ENCODE measurements at regions not wholly inside any gene's neighbourhood (a gene's known extent, or its start where the extent isn't known, plus 50 kb on each side); places are given as distances from the start of the nearest gene placed in this dataset.
"Not testable (repeated sequence)": the region's sequence is repeated elsewhere in the genome, so short reads cannot be mapped to it uniquely, and the experiment has no call there.

DNA sequence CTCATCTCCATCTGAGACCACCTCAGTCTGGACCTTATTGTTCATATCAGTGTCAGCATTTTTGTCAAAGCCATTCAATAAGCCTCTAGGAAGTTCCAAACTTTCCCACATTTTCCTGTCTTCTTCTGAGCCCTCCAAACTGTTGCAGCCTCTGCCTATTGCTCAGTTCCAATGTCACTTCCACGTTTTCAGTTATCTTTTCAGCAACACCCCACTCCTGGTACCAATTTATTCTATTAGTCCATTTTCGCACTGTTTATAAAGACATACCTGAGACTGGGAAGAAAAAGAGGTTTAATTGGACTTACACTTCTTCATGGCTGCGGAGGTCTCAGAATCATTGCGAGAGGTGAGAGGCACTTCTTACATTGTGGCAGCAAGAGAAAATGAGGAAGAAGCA is 339.3 kb downstream of the TLL1 start:
- TF ChIP-seq, protein P1, sequence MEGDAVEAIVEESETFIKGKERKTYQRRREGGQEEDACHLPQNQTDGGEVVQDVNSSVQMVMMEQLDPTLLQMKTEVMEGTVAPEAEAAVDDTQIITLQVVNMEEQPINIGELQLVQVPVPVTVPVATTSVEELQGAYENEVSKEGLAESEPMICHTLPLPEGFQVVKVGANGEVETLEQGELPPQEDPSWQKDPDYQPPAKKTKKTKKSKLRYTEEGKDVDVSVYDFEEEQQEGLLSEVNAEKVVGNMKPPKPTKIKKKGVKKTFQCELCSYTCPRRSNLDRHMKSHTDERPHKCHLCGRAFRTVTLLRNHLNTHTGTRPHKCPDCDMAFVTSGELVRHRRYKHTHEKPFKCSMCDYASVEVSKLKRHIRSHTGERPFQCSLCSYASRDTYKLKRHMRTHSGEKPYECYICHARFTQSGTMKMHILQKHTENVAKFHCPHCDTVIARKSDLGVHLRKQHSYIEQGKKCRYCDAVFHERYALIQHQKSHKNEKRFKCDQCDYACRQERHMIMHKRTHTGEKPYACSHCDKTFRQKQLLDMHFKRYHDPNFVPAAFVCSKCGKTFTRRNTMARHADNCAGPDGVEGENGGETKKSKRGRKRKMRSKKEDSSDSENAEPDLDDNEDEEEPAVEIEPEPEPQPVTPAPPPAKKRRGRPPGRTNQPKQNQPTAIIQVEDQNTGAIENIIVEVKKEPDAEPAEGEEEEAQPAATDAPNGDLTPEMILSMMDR (IDR thresholded peaks at IDR 0.05), result not testable (repeated sequence)
- not testable (repeated sequence) for TF ChIP-seq EZH2 (IDR thresholded peaks at IDR 0.05; ENCODE audit: borderline replicate concordance, insufficient read depth, low read depth, low read length, poor library complexity, severe bottlenecking)
